ENCODE measurements at regions not wholly inside any gene's neighbourhood (a gene's known extent, or its start where the extent isn't known, plus 50 kb on each side); places are given as distances from the start of the nearest gene placed in this dataset.
"Not testable (repeated sequence)": the region's sequence is repeated elsewhere in the genome, so short reads cannot be mapped to it uniquely, and the experiment has no call there.

GRCh38 chr11:57062957-57063356 is 74.2 kb downstream of the OR5AK2 start:
- not testable (repeated sequence) for FAIRE-seq

DNA sequence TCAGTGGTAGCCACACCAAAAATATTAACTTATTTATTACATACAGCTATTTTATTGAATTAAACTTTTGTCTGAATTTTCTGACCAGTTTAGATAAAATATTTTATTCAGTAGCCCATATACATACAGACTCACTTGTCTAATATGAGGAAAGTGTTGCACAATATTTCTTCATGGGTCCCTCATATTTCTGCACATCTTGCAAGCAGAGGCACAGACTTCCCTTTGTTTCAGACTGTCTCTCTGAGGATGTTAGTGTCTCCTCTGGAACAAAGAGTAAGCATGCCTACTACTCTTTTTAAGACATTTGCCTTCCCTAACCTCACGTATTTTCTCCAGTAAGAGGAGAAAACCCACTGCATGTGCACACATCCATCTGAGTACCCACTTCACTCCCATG is 81.2 kb downstream of the OR5AK2 start:
- peak overlapping the region in 1 of 2 experiments; percentile 67; a peak in 3 of 6 replicates for H3K27ac ChIP-seq
- no peak for ATAC-seq
- peaks cover 26% of the 10 kb centered on the region for H3K4me1 ChIP-seq
- no peak overlapping the region for H3K4me2 ChIP-seq
- 92% methylated on average over 1 of the region's 1 CpG for WGBS (ENCODE audit: missing lambda C conversion rate)
- no peak for DNase-seq (ENCODE audit: low read depth in 1 of 2, low spot score in 1 of 2)
- no peak overlapping the region for H3K4me3 ChIP-seq
- FAIRE-seq: no peak
- TF ChIP-seq CEBPB (IDR thresholded peaks at IDR 0.05) (peak; percentile 22 to 64; a peak in 3 of 4 replicates), JUNB (IDR thresholded peaks at IDR 0.05) (no peak)
- ChIA-PET POLR2A (no interaction called here), CTCF (interaction anchor here (1.4 kb wide), 1 partner anchor 229 kb away, joined by 3 read pairs; no protein-coding TSS in a partner anchor)
- H3K9me3 ChIP-seq: peaks cover 25% of the 10 kb centered on the region; the same call in 2 of the 3 replicates

More at GRCh38 chr11:57062957-57063356, 74.2 kb downstream of the OR5AK2 start:
- POLR2A ChIA-PET; H3K4me3 ChIP-seq; H3K4me1 ChIP-seq; DNase-seq (ENCODE audit: low read depth in 1 of 2, low spot score in 1 of 2); H3K27ac ChIP-seq; ATAC-seq; H3K4me2 ChIP-seq: not testable (repeated sequence)
- peaks cover 13% of the 10 kb centered on the region; the same call in 2 of the 3 replicates for H3K9me3 ChIP-seq
- WGBS (ENCODE audit: missing lambda C conversion rate): 79% methylated on average over 7 of the region's 7 CpGs
- CTCF ChIA-PET: interaction anchor here (0.6 kb wide), 1 partner anchor 216 kb away, joined by 3 read pairs; no protein-coding TSS in a partner anchor

DNA sequence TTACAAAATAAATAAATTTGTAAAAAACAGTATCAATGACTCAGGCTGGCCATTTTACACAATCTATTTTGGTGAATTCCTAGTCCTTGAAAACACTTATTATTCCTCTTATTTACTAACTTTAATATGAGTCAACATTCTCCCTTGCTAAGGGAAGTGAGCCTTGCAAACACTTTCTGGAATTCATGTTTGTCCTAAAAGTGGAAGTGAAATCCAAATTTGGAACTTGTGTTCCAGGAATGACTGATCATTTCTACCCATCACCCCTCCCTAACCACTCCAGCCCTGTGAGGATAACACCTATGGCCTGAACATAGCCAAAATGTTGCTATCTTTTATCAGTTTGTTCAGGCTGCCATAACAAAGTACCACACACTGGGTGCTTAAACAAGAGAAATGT is 83.1 kb downstream of the OR5AK2 start:
- peak overlapping the region; percentile 90 to 91 for H3K27ac ChIP-seq
- no peak overlapping the region for H3K4me3 ChIP-seq
- TF ChIP-seq CEBPB (IDR thresholded peaks at IDR 0.05): peak in 1 of 2 experiments; percentile 33; a peak in 1 of 4 replicates
- TF ChIP-seq ZFP36 (IDR thresholded peaks at IDR 0.05; ENCODE audit: borderline replicate concordance, partially characterized antibody): no peak
- TF ChIP-seq MAX (IDR thresholded peaks at IDR 0.05): 0 out of 2 replicates have a peak, but pooled peaks have one; percentile 8
- TF ChIP-seq FOSL2 (IDR thresholded peaks at IDR 0.05): peak; percentile 25; the same call in 1 of the 2 replicates
- TF ChIP-seq FOSL2 (CRISPR knock-in tag; IDR thresholded peaks at IDR 0.05): peak; percentile 72
- TF ChIP-seq EHMT2 (IDR thresholded peaks at IDR 0.05; ENCODE audit: low read depth): no peak
- peak; percentile 60 for TF ChIP-seq JUNB (IDR thresholded peaks at IDR 0.05)
- POLR2A ChIA-PET: no interaction called here
- DNase-seq (ENCODE audit: low read depth in 1 of 2, low spot score in 1 of 2) (peak in 1 of 2 experiments; percentile 63), FAIRE-seq (peak; percentile 97), ATAC-seq (peak; percentile 60 to 65)
- peaks cover 26% of the 10 kb centered on the region for H3K4me1 ChIP-seq
- H3K9me3 ChIP-seq: peaks cover 30% of the 10 kb centered on the region; the same call in 2 of the 3 replicates
- peak overlapping the region; percentile 53 for H3K4me2 ChIP-seq
- CTCF ChIA-PET: no interaction called here

- DNase-seq (ENCODE audit: low read depth in 1 of 2, low spot score in 1 of 2) (peak; percentile 78 to 93), FAIRE-seq (peak; percentile 93), ATAC-seq (peak; percentile 95 to 97)
- no peak overlapping the region for H3K4me3 ChIP-seq
- CTCF ChIA-PET: interaction anchor here (1.0 to 1.8 kb wide), 4 partner anchors 16 to 231 kb away, joined by 3 to 11 read pairs (median 5); no protein-coding TSS in a partner anchor
- POLR2A ChIA-PET: interaction anchor here (0.8 to 1.7 kb wide), 3 partner anchors 162 to 225 kb away, joined by 4 to 13 read pairs (median 11); no protein-coding TSS in a partner anchor
- peaks cover 30% of the 10 kb centered on the region for H3K4me1 ChIP-seq
- TF ChIP-seq CBX8 (IDR thresholded peaks at IDR 0.05) (no peak), RAD21 (conservative IDR thresholded peaks at IDR 0.05 in 1 of 2, IDR thresholded peaks at IDR 0.05 in 1 of 2) (peak; percentile 25 to 67; a peak in 4 of 5 replicates), SMC3 (IDR thresholded peaks at IDR 0.05) (peak; percentile 64), MAX (IDR thresholded peaks at IDR 0.05) (peak; percentile 63; the same call in 1 of the 2 replicates), EHMT2 (IDR thresholded peaks at IDR 0.05; ENCODE audit: low read depth) (no peak), FOSB (CRISPR knock-in tag; IDR thresholded peaks at IDR 0.05) (no peak), FOSL2 (IDR thresholded peaks at IDR 0.05) (peak; percentile 97), FOSL2 (CRISPR knock-in tag; IDR thresholded peaks at IDR 0.05) (peak; percentile 98), FOXS1 (CRISPR knock-in tag; IDR thresholded peaks at IDR 0.05) (peak; percentile 74; the same call in 1 of the 2 replicates), GATA3 (IDR thresholded peaks at IDR 0.05; ENCODE audit: borderline replicate concordance) (peak; percentile 86; the same call in 1 of the 2 replicates), JUNB (IDR thresholded peaks at IDR 0.05) (peak; percentile 98), EP300 (IDR thresholded peaks at IDR 0.05) (peak; percentile 84 to 91), KDM1A (IDR thresholded peaks at IDR 0.05; ENCODE audit: low read depth) (no peak), NPAS2 (CRISPR knock-in tag; IDR thresholded peaks at IDR 0.05; ENCODE audit: borderline replicate concordance) (no peak), CEBPB (IDR thresholded peaks at IDR 0.05) (peak; percentile 84 to 94), JUN (IDR thresholded peaks at IDR 0.05) (peak; percentile 70 to 96; a peak in 4 of 5 replicates), ZSCAN20 (CRISPR knock-in tag; IDR thresholded peaks at IDR 0.05) (no peak)
- TF ChIP-seq, protein P1, sequence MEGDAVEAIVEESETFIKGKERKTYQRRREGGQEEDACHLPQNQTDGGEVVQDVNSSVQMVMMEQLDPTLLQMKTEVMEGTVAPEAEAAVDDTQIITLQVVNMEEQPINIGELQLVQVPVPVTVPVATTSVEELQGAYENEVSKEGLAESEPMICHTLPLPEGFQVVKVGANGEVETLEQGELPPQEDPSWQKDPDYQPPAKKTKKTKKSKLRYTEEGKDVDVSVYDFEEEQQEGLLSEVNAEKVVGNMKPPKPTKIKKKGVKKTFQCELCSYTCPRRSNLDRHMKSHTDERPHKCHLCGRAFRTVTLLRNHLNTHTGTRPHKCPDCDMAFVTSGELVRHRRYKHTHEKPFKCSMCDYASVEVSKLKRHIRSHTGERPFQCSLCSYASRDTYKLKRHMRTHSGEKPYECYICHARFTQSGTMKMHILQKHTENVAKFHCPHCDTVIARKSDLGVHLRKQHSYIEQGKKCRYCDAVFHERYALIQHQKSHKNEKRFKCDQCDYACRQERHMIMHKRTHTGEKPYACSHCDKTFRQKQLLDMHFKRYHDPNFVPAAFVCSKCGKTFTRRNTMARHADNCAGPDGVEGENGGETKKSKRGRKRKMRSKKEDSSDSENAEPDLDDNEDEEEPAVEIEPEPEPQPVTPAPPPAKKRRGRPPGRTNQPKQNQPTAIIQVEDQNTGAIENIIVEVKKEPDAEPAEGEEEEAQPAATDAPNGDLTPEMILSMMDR (IDR thresholded peaks at IDR 0.05): no peak
- TF ChIP-seq, protein P2, sequence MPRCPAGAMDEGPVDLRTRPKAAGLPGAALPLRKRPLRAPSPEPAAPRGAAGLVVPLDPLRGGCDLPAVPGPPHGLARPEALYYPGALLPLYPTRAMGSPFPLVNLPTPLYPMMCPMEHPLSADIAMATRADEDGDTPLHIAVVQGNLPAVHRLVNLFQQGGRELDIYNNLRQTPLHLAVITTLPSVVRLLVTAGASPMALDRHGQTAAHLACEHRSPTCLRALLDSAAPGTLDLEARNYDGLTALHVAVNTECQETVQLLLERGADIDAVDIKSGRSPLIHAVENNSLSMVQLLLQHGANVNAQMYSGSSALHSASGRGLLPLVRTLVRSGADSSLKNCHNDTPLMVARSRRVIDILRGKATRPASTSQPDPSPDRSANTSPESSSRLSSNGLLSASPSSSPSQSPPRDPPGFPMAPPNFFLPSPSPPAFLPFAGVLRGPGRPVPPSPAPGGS (IDR thresholded peaks at IDR 0.05): peak; percentile 81; the same call in 2 of the 3 replicates
- TF ChIP-seq, protein P3, sequence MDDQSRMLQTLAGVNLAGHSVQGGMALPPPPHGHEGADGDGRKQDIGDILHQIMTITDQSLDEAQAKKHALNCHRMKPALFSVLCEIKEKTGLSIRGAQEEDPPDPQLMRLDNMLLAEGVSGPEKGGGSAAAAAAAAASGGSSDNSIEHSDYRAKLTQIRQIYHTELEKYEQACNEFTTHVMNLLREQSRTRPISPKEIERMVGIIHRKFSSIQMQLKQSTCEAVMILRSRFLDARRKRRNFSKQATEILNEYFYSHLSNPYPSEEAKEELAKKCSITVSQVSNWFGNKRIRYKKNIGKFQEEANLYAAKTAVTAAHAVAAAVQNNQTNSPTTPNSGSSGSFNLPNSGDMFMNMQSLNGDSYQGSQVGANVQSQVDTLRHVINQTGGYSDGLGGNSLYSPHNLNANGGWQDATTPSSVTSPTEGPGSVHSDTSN (IDR thresholded peaks at IDR 0.05): peak; percentile 29; the same call in 1 of the 2 replicates
- H3K4me2 ChIP-seq: peak overlapping the region; percentile 69
- H3K27ac ChIP-seq: peak overlapping the region; percentile 90 to 91
- peaks cover 30% of the 10 kb centered on the region; the same call in 2 of the 3 replicates for H3K9me3 ChIP-seq
These were observed 83.9 kb downstream of the OR5AK2 start for GRCh38 chr11:57072640-57073039.
